OCI-LY7 (cell line): ENCODE measurements at regions not wholly inside any gene's neighbourhood (a gene's known extent, or its start where the extent isn't known, plus 50 kb on each side); places are given as distances from the start of the nearest gene placed in this dataset.

Experiments
- CTCF ChIP-seq: fragments of 200-600 bp; sonication (generic); conservative IDR thresholded peaks from 2 replicates; pipeline ENCODE4 v1.5.1; 2014; ENCODE audit warnings: mild to moderate bottlenecking, antibody characterized with exemption, low read length, moderate library complexity, mixed read lengths
- EZH2phosphoT487 ChIP-seq: fragments of 200-600 bp; sonication (generic); IDR thresholded peaks from 2 replicates; pipeline ENCODE4 v1.6.1; 2018; ENCODE audit warnings: low read depth, borderline replicate concordance, mild to moderate bottlenecking, mixed run types, antibody characterized with exemption, low read length, moderate library complexity, mixed read lengths

- no peak for TF ChIP-seq EZH2phosphoT487
- TF ChIP-seq CTCF = no peak
These were observed 50.0 kb upstream of the PDHA1 start for GRCh38 chrX:19293606-19294325.
